GM12891 (cell line): ENCODE measurements at regions not wholly inside any gene's neighbourhood (a gene's known extent, or its start where the extent isn't known, plus 50 kb on each side); places are given as distances from the start of the nearest gene placed in this dataset.

ENCODE experiments used
- POLR2A ChIP-seq: IDR thresholded peaks from 2 replicates; pipeline ENCODE4 v1.6.1; 2011; ENCODE audit warnings: low read depth, low read length, control low read depth
- POU2F2 ChIP-seq: IDR thresholded peaks from 2 replicates; pipeline ENCODE4 v1.6.1; 2011; ENCODE audit warnings: low read depth, mild to moderate bottlenecking, control low read depth, low read length, moderate library complexity
- TAF1 ChIP-seq: IDR thresholded peaks from 2 replicates; pipeline ENCODE4 v1.6.1; 2011; ENCODE audit warnings: low read depth, low read length, control low read depth

DNA sequence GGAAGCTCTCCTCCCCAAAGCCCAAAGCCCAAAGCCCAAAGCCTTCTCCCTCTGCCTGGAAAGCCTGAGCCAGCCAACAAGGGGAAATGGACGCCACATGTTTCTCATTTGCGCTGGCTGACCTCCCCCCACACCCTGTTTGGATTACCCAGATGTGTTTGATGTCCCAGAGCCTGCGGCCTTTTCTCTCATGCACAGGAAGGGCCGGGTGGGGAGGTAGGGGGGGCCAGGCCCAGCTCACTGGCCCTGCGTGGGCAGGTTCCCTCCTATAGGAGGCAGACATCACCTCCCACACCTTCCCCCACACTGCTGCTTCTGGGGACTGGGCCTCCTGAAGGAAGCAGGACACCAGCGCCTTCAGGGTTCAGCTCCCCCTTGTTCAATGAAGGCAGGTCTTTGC is 116.3 kb downstream of the NAV1 start:
- TF ChIP-seq TAF1 = no peak
- no peak for TF ChIP-seq POLR2A
- no peak for TF ChIP-seq POU2F2
